ENCODE measurements at regions not wholly inside any gene's neighbourhood (a gene's known extent, or its start where the extent isn't known, plus 50 kb on each side); places are given as distances from the start of the nearest gene placed in this dataset.

DNA sequence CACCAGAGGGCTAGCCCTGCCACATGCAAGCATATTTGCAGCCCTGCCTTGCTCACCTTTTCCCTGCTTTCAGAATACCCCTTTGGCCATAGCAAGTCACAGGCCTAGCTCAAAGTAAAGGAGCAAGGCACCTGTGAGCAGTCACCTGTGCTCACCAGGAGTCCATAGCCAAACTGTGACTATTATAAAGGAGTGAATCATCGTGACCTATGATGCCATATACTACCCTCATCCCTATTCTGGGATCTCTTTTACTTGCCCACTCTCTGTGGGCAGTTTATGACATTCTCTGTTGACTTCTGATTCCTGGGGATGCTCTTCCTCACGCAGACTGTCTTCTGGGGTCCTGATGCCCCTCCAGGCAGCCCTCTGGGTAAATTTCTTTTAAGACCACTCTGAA lies 200.5 kb upstream of the NLRP1 start:
- intact Hi-C loops (cut with micrococcal nuclease), result no loop called here
- no peaks in the 10 kb centered on the region for H3K36me3 Mint-ChIP-seq (ENCODE audit: low read depth)
- peaks cover 22% of the 10 kb centered on the region for H3K27me3 Mint-ChIP-seq (ENCODE audit: low read depth)
- H3K9me3 Mint-ChIP-seq, result peaks cover 4% of the 10 kb centered on the region
- DNase-seq (ENCODE audit: low spot score), result no peak
- no peak overlapping the region for H3K27ac Mint-ChIP-seq
- H3K4me1 Mint-ChIP-seq (ENCODE audit: low read depth), result no peaks in the 10 kb centered on the region
- no peak overlapping the region for H3K4me3 Mint-ChIP-seq (ENCODE audit: low read depth)

- Mint-ChIP-seq H3K27ac (no peak overlapping the region), H3K27me3 (ENCODE audit: low read depth) (peaks cover 27% of the 10 kb centered on the region), H3K36me3 (ENCODE audit: low read depth) (no peaks in the 10 kb centered on the region)
Observed at GRCh38 chr17:5785338-5785737, 201.0 kb upstream of the NLRP1 start.

DNA sequence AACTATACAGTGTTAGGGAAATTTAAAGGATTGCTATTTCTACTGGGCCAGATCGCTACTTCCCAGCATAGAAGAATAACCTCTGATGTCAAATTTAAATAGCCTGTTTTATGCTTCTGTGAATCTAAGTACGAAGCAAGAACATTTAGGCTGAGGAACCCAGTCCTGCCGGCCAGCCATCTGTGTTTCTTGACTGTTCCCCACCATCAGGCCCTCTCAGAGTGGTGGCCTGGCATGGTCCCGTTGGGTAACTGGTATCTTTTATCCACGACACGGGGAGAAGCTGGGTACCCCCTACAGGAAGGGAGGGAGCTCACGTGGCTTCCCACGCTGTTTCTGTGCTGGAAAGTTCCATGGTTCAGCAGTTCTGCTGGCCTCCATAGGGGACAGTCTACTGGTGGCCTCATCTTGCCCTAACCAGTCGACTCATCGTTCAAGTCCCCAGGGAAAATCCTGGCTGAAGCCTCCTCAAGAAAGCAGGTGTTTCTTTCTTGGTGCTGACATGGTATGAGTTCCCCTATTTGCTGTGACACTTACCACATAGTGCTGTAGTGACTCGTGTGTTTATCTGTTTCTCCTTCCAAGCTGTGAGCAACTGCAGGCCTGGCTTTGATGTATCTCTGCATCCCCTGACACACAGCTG lies 201.7 kb upstream of the NLRP1 start:
- intact Hi-C loops (cut with micrococcal nuclease), result no loop called here
- H3K27ac Mint-ChIP-seq, result no peak overlapping the region
- DNase-seq (ENCODE audit: low spot score), result no peak
- peaks cover 27% of the 10 kb centered on the region for H3K27me3 Mint-ChIP-seq (ENCODE audit: low read depth)
- H3K9me3 Mint-ChIP-seq, result peaks cover 4% of the 10 kb centered on the region
- H3K36me3 Mint-ChIP-seq (ENCODE audit: low read depth), result no peaks in the 10 kb centered on the region
- H3K4me3 Mint-ChIP-seq (ENCODE audit: low read depth), result no peak overlapping the region
- H3K4me1 Mint-ChIP-seq (ENCODE audit: low read depth), result no peaks in the 10 kb centered on the region

More at GRCh38 chr17:5785338-5785737, 201.0 kb upstream of the NLRP1 start:
- DNase-seq (ENCODE audit: low spot score), result no peak
- Mint-ChIP-seq H3K4me3 (ENCODE audit: low read depth) (no peak overlapping the region), H3K4me1 (ENCODE audit: low read depth) (no peaks in the 10 kb centered on the region), H3K9me3 (peaks cover 4% of the 10 kb centered on the region)
- intact Hi-C loops (cut with micrococcal nuclease), result no loop called here

- intact Hi-C loops (cut with micrococcal nuclease), result no loop called here
- no peak overlapping the region for H3K27ac Mint-ChIP-seq
- peaks cover 4% of the 10 kb centered on the region for H3K9me3 Mint-ChIP-seq
- H3K36me3 Mint-ChIP-seq (ENCODE audit: low read depth), result no peaks in the 10 kb centered on the region
- H3K4me3 Mint-ChIP-seq (ENCODE audit: low read depth), result no peak overlapping the region
- DNase-seq (ENCODE audit: low spot score), result no peak
- no peaks in the 10 kb centered on the region for H3K4me1 Mint-ChIP-seq (ENCODE audit: low read depth)
- H3K27me3 Mint-ChIP-seq (ENCODE audit: low read depth), result peaks cover 27% of the 10 kb centered on the region
Observed at GRCh38 chr17:5786510-5786875, 202.2 kb upstream of the NLRP1 start.

DNA sequence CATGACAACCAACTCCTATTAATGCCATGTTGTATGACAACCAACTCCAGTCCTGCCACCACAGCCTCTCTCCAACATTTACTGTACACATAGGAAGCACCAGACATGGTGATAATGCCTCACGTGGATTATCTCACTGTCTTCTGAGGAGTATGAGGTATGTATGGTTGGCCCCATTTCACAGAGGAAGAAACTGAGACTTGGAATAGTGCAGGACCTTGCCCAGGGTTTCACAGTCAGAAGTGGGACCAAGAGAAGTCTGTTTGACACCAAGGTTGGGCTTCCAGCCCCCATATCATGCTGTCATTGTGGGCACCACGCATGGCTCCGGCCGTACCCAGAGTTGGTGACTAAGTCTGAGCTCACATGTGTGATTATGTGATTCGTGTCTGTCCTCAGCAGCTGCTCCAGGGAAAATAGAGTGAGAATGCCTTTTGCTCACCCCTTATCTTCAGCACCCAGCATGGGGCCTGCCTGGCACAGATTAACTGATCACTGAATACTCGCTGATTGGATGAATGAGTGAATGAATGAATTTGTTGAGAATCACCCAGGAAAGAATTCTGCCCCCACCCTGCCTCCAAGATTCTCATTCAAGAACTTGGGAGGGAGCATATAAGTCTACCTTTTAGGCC lies 204.1 kb upstream of the NLRP1 start:
- H3K36me3 Mint-ChIP-seq (ENCODE audit: low read depth), result no peaks in the 10 kb centered on the region
- H3K4me1 Mint-ChIP-seq (ENCODE audit: low read depth), result no peaks in the 10 kb centered on the region
- no peak overlapping the region for H3K27ac Mint-ChIP-seq
- H3K4me3 Mint-ChIP-seq (ENCODE audit: low read depth), result no peak overlapping the region
- peaks cover 15% of the 10 kb centered on the region for H3K9me3 Mint-ChIP-seq
- H3K27me3 Mint-ChIP-seq (ENCODE audit: low read depth), result peaks cover 23% of the 10 kb centered on the region
- intact Hi-C loops (cut with micrococcal nuclease), result no loop called here
- no peak for DNase-seq (ENCODE audit: low spot score)

- Mint-ChIP-seq H3K27ac (no peak overlapping the region), H3K36me3 (ENCODE audit: low read depth) (no peaks in the 10 kb centered on the region), H3K27me3 (ENCODE audit: low read depth) (peaks cover 21% of the 10 kb centered on the region), H3K4me3 (ENCODE audit: low read depth) (no peak overlapping the region), H3K9me3 (peaks cover 12% of the 10 kb centered on the region), H3K4me1 (ENCODE audit: low read depth) (no peaks in the 10 kb centered on the region)
- no peak for DNase-seq (ENCODE audit: low spot score)
- intact Hi-C loops (cut with micrococcal nuclease), result no loop called here
Observed at GRCh38 chr17:5789528-5789927, 205.2 kb upstream of the NLRP1 start.

DNA sequence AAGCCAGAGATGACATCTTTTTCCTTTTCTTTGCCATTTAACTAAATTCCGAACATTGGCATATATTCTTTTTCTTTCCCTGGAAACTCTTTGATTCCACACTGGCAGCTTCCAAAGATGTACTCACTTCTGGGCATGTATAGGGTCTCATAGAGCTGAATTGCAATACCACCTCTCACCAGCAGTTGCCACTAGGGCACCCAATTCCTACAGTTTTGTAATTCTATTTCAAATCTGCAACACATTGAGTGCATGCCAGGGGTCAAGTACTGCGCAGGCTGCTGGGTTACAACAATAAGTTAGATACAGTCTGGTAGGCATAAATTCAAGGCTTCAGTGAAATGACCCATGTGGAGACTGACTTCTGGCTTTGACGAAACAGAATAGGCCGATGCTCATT lies 208.8 kb upstream of the NLRP1 start:
- Mint-ChIP-seq H3K36me3 (ENCODE audit: low read depth) (no peaks in the 10 kb centered on the region), H3K27ac (no peak overlapping the region), H3K9me3 (peaks cover 12% of the 10 kb centered on the region), H3K4me3 (ENCODE audit: low read depth) (no peak overlapping the region), H3K4me1 (ENCODE audit: low read depth) (no peaks in the 10 kb centered on the region), H3K27me3 (ENCODE audit: low read depth) (peaks cover 23% of the 10 kb centered on the region)
- DNase-seq (ENCODE audit: low spot score), result no peak
- intact Hi-C loops (cut with micrococcal nuclease), result no loop called here

DNA sequence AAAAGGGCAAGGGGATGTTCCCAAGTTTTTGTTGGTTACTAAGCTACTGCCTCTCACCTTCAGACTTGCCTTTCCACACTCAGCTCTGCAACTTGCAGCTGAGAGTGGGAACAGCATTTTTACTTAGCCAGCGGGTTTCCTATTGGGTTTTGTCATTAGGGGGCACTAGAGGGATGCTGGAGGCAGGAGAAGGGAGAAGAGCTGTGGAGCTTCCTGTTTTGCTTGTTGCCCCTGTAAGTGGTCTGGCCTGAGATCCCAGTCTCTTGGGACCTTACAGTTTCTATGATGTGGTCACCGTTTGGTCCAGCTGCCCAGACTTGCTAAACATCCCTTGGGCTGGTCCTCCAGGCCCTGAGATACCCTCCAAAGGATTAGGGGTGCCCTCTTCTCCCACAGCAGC lies 209.6 kb upstream of the NLRP1 start:
- Mint-ChIP-seq H3K4me1 (ENCODE audit: low read depth) (no peaks in the 10 kb centered on the region), H3K27me3 (ENCODE audit: low read depth) (peaks cover 22% of the 10 kb centered on the region), H3K27ac (no peak overlapping the region), H3K4me3 (ENCODE audit: low read depth) (no peak overlapping the region), H3K9me3 (peaks cover 12% of the 10 kb centered on the region), H3K36me3 (ENCODE audit: low read depth) (no peaks in the 10 kb centered on the region)
- no peak for DNase-seq (ENCODE audit: low spot score)
- intact Hi-C loops (cut with micrococcal nuclease), result no loop called here

- Mint-ChIP-seq H3K4me1 (ENCODE audit: low read depth) (no peaks in the 10 kb centered on the region), H3K4me3 (ENCODE audit: low read depth) (no peak overlapping the region), H3K9me3 (peaks cover 12% of the 10 kb centered on the region), H3K27ac (no peak overlapping the region), H3K36me3 (ENCODE audit: low read depth) (no peaks in the 10 kb centered on the region), H3K27me3 (ENCODE audit: low read depth) (peaks cover 27% of the 10 kb centered on the region)
- intact Hi-C loops (cut with micrococcal nuclease), result no loop called here
- no peak for DNase-seq (ENCODE audit: low spot score)
Observed at GRCh38 chr17:5794385-5794784, 210.1 kb upstream of the NLRP1 start.

DNA sequence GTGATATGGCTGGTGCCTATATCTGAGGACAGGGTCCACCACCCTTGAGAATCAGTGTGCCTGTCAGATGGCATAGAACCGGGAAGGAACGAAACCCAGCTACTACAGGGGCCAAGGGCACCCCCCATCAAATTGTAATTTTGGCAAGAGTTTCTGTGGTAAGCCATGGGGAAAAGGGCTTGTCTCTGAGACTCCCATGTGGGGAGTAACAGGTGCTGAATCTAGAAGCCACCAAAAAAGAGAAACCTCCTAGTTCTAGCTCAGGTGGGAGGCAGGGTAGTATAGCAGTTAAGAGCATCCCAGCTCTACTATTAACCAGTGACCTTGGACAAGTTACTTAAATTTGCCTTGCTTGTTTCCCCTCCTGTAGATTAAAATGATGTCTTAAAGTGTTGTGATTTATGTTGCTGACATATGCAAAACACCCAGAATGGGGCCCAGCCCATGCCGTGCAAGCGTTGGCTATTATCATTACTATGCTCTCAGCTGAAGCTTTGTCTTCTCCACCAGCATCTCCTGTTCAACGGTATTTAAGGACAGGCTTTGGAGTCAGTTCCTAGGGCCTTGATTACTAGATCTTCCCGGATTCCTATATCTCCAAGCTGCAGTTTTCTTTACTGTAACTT lies 210.7 kb upstream of the NLRP1 start:
- Mint-ChIP-seq H3K27me3 (ENCODE audit: low read depth) (peaks cover 25% of the 10 kb centered on the region), H3K9me3 (peaks cover 12% of the 10 kb centered on the region), H3K4me3 (ENCODE audit: low read depth) (no peak overlapping the region), H3K27ac (no peak overlapping the region), H3K36me3 (ENCODE audit: low read depth) (no peaks in the 10 kb centered on the region), H3K4me1 (ENCODE audit: low read depth) (no peaks in the 10 kb centered on the region)
- intact Hi-C loops (cut with micrococcal nuclease), result no loop called here
- no peak for DNase-seq (ENCODE audit: low spot score)

GRCh38 chr17:5797447-5798050 lies 213.2 kb upstream of the NLRP1 start:
- Mint-ChIP-seq H3K27ac (no peak overlapping the region), H3K4me3 (ENCODE audit: low read depth) (no peak overlapping the region), H3K9me3 (peaks cover 7% of the 10 kb centered on the region), H3K4me1 (ENCODE audit: low read depth) (no peaks in the 10 kb centered on the region), H3K27me3 (ENCODE audit: low read depth) (peaks cover 28% of the 10 kb centered on the region), H3K36me3 (ENCODE audit: low read depth) (no peaks in the 10 kb centered on the region)
- no peak for DNase-seq (ENCODE audit: low spot score)
- intact Hi-C loops (cut with micrococcal nuclease), result no loop called here

GRCh38 chr17:5798094-5798493 lies 213.8 kb upstream of the NLRP1 start:
- no peak for DNase-seq (ENCODE audit: low spot score)
- Mint-ChIP-seq H3K27ac (no peak overlapping the region), H3K36me3 (ENCODE audit: low read depth) (no peaks in the 10 kb centered on the region)

DNA sequence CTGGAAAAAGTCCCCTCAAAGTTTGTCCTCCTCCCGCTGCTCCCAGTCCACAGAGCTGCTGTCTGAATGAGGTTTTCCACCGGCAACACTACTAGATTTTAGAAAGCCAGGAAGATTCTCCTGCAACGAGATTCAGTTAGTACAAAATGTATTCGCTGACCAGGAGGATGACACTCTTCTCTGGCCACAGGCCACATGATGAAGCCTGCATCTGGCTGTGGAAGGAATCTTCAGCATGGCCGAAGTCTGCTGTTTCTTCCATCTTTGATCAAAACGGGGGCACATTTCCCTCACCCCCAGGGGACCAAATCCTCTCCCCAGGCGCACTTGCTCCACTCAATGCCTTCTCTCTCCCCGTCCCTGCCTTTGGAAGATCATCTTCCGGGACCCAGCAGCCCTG lies 215.8 kb upstream of the NLRP1 start:
- no peaks in the 10 kb centered on the region for H3K9me3 Mint-ChIP-seq
- no peaks in the 10 kb centered on the region for H3K4me1 Mint-ChIP-seq (ENCODE audit: low read depth)
- H3K27me3 Mint-ChIP-seq (ENCODE audit: low read depth), result peaks cover 34% of the 10 kb centered on the region
- H3K36me3 Mint-ChIP-seq (ENCODE audit: low read depth), result no peaks in the 10 kb centered on the region
- H3K4me3 Mint-ChIP-seq (ENCODE audit: low read depth), result no peak overlapping the region
- no peak overlapping the region for H3K27ac Mint-ChIP-seq
- no peak for DNase-seq (ENCODE audit: low spot score)
- intact Hi-C loops (cut with micrococcal nuclease), result no loop called here

More at GRCh38 chr17:5798094-5798493, 213.8 kb upstream of the NLRP1 start:
- intact Hi-C loops (cut with micrococcal nuclease), result no loop called here
- H3K4me3 Mint-ChIP-seq (ENCODE audit: low read depth), result no peak overlapping the region
- peaks cover 2% of the 10 kb centered on the region for H3K9me3 Mint-ChIP-seq
- H3K27me3 Mint-ChIP-seq (ENCODE audit: low read depth), result peaks cover 28% of the 10 kb centered on the region
- H3K4me1 Mint-ChIP-seq (ENCODE audit: low read depth), result no peaks in the 10 kb centered on the region

Measured in activated T-helper 2 cell treated with anti-CD3 and anti-CD28 coated beads, Interferon-gamma antibody, Interleukin-2, Interleukin-4, amounts not matched to agents 10 μg/mL and 5 μg/mL and 100 μg/mL, durations not matched to agents 14 hours and 24 hours and 36 hours (primary cell).